Fibroblast of lung (primary cell): ENCODE measurements at regions not wholly inside any gene's neighbourhood (a gene's known extent, or its start where the extent isn't known, plus 50 kb on each side); places are given as distances from the start of the nearest gene placed in this dataset.

Source experiments
- DNase-seq, 2 donors: peaks; one replicate each; pipeline versions ENCODE4 v3.0.0 to v3.0.0-alpha.2; 2010; ENCODE audit warnings: low read depth in 2 of 2
- H2AFZ ChIP-seq: 2 replicates; pipeline ENCODE4 v1.5.1; 2012; ENCODE audit warnings: low read length, control low read depth, inconsistent platforms
- H3K27ac ChIP-seq: 2 replicates; pipeline ENCODE4 v1.5.1; 2011; ENCODE audit warnings: low read length, control low read depth; ENCODE audit not compliant: insufficient read depth
- H3K27me3 ChIP-seq: 2 replicates; pipeline ENCODE4 v1.5.1; 2011; ENCODE audit warnings: mild to moderate bottlenecking, low read length; ENCODE audit not compliant: control insufficient read depth, insufficient read depth
- H3K36me3 ChIP-seq: 2 replicates; pipeline ENCODE4 v1.5.1; 2011; ENCODE audit warnings: low read length; ENCODE audit not compliant: control insufficient read depth, insufficient read depth
- H3K4me1 ChIP-seq: 2 replicates; pipeline ENCODE4 v1.5.1; 2011; ENCODE audit warnings: low read length; ENCODE audit not compliant: control insufficient read depth, insufficient read depth; ENCODE audit errors: extremely low read depth
- H3K4me2 ChIP-seq: 2 replicates; pipeline ENCODE4 v1.5.1; 2011; ENCODE audit warnings: low read length, control low read depth; ENCODE audit not compliant: insufficient read depth; ENCODE audit errors: extremely low read depth
- H3K4me3 ChIP-seq, 4 experiments: fragments of 200-600 bp in 1 of 4; sonication (generic) in 1 of 4; replicated peaks in 1 of 4; 2 replicates each; pipeline ENCODE4 v1.5.1; 2011 to 2016; ENCODE audit warnings: low read length in 4 of 4, low read depth in 3 of 4, mild to moderate bottlenecking in 3 of 4, control low read depth in 2 of 4, inconsistent platforms in 1 of 4, mixed read lengths in 1 of 4; ENCODE audit not compliant: insufficient read depth in 1 of 4; ENCODE audit errors: control extremely low read depth in 1 of 4
- H3K79me2 ChIP-seq: 2 replicates; pipeline ENCODE4 v1.5.1; 2012; ENCODE audit warnings: mild to moderate bottlenecking, low read length, inconsistent platforms; ENCODE audit not compliant: control insufficient read depth, insufficient read depth
- H3K9ac ChIP-seq: 2 replicates; pipeline ENCODE4 v1.5.1; 2011; ENCODE audit warnings: mild to moderate bottlenecking, low read length, control low read depth; ENCODE audit not compliant: insufficient read depth
- H3K9me3 ChIP-seq: 2 replicates; pipeline ENCODE4 v1.5.1; 2012; ENCODE audit warnings: low read depth, low read length; ENCODE audit not compliant: control insufficient read depth, insufficient read depth
- H4K20me1 ChIP-seq: 2 replicates; pipeline ENCODE4 v1.5.1; 2011; ENCODE audit warnings: low read length; ENCODE audit not compliant: control insufficient read depth, insufficient read depth; ENCODE audit errors: extremely low read depth
- CTCF ChIP-seq, 2 donors: IDR thresholded peaks in 1 of 2; conservative IDR thresholded peaks in 1 of 2; 1 replicate in 1 of 2; 2 replicates in 1 of 2; pipeline ENCODE4 v1.5.1; 2011 to 2012; ENCODE audit warnings: low read length in 2 of 2, control low read depth in 1 of 2, inconsistent platforms in 1 of 2, low read depth in 1 of 2, mild to moderate bottlenecking in 1 of 2
- EZH2 ChIP-seq: IDR thresholded peaks from 2 replicates; pipeline ENCODE4 v1.5.1; 2012; ENCODE audit warnings: low read length, control low read depth, mild to moderate bottlenecking; ENCODE audit errors: missing control alignments

DNA sequence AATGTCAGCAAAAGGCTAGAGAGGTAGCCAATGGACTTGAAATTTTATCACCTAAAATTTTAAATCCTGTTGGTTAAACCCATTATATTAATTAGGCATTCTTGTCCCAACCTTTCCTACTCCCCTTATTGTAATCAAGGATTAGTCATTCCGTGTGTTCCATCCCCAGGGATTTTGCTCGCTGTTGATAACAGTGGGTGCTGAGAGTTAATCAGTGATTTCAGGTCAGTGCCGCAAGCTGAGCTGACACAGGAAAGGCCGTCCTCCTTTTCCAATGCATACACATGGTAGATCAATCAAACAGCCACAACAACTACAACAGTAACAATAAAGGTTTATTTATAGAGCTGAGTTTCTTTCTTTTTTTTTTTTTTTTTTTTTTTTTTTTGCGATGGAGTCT lies 271.4 kb downstream of the ACTR3B start:
- no peaks in the 10 kb centered on the region for H3K27me3 ChIP-seq
- no peaks in the 10 kb centered on the region for H4K20me1 ChIP-seq
- no peak overlapping the region for H3K9ac ChIP-seq
- no peak overlapping the region for H3K4me2 ChIP-seq
- no peaks in the 10 kb centered on the region for H3K36me3 ChIP-seq
- DNase-seq = no peak
- no peak overlapping the region for H3K27ac ChIP-seq
- H2AFZ ChIP-seq = no peak overlapping the region
- no peaks in the 10 kb centered on the region for H3K79me2 ChIP-seq
- no peaks in the 10 kb centered on the region for H3K4me1 ChIP-seq
- no peak overlapping the region for H3K4me3 ChIP-seq
- no peaks in the 10 kb centered on the region for H3K9me3 ChIP-seq
- no peak for TF ChIP-seq CTCF (conservative IDR thresholded peaks at IDR 0.05 in 1 of 2, IDR thresholded peaks at IDR 0.05 in 1 of 2; ENCODE audit: low read depth in 1 of 2, low read length in 2 of 2)
- no peak for TF ChIP-seq EZH2

DNA sequence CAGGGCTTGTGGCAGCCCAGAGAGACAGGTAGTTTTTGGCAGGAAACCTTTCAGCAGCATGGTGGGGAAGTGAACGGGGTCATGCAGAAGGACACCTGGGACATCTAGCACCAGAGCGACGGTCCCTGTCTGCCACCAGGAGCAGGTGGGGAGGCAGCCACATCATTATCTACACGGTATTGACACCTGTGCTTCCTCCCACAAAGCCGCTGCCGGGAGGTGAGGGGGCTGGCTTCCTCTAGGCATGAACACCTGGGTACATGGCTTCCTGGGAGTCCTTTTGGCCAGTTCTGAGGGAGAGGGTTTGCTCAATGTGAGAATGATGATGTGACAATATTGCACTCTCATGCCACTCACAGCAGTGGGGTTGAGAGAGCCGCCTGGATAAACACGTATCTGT lies 275.2 kb downstream of the ACTR3B start:
- Histone ChIP-seq H3K79me2 (no peaks in the 10 kb centered on the region), H3K4me1 (no peaks in the 10 kb centered on the region), H3K9ac (no peak overlapping the region), H3K36me3 (no peaks in the 10 kb centered on the region), H3K4me2 (no peak overlapping the region), H2AFZ (no peak overlapping the region), H4K20me1 (no peaks in the 10 kb centered on the region), H3K9me3 (no peaks in the 10 kb centered on the region), H3K4me3 (no peak overlapping the region), H3K27me3 (no peaks in the 10 kb centered on the region), H3K27ac (no peak overlapping the region)
- DNase-seq = no peak
- no peak for TF ChIP-seq EZH2
- TF ChIP-seq CTCF (conservative IDR thresholded peaks at IDR 0.05 in 1 of 2, IDR thresholded peaks at IDR 0.05 in 1 of 2; ENCODE audit: low read depth in 1 of 2, low read length in 2 of 2) = no peak

- Histone ChIP-seq H3K9me3 (no peaks in the 10 kb centered on the region), H3K36me3 (no peaks in the 10 kb centered on the region), H3K27ac (no peak overlapping the region), H3K4me1 (no peaks in the 10 kb centered on the region), H2AFZ (no peak overlapping the region), H3K4me3 (no peak overlapping the region), H3K27me3 (no peaks in the 10 kb centered on the region), H3K79me2 (no peaks in the 10 kb centered on the region), H4K20me1 (no peaks in the 10 kb centered on the region), H3K4me2 (no peak overlapping the region), H3K9ac (no peak overlapping the region)
- DNase-seq = no peak
- TF ChIP-seq CTCF (conservative IDR thresholded peaks at IDR 0.05 in 1 of 2, IDR thresholded peaks at IDR 0.05 in 1 of 2; ENCODE audit: low read depth in 1 of 2, low read length in 2 of 2) (no peak), EZH2 (no peak)
Measured at GRCh38 chr7:153036396-153037063, 277.0 kb downstream of the ACTR3B start.
